GM23338 (cell line): ENCODE measurements at regions not wholly inside any gene's neighbourhood (a gene's known extent, or its start where the extent isn't known, plus 50 kb on each side); places are given as distances from the start of the nearest gene placed in this dataset.
"Not testable (repeated sequence)": the region's sequence is repeated elsewhere in the genome, so short reads cannot be mapped to it uniquely, and the experiment has no call there.

ENCODE experiments used
- ATAC-seq: fragments of 200-7000 bp; cut with Tn5 transposase; 3 replicates; pipeline ENCODE4 v1.9.1; 2020
- DNase-seq: peaks from one replicate; pipeline ENCODE4 v3.0.0-alpha.2; 2015; ENCODE audit warnings: low spot score
- H2AFZ ChIP-seq: fragments of 200-600 bp; sonication (generic); 2 replicates; pipeline ENCODE4 v1.8.0; 2016; ENCODE audit warnings: antibody characterized with exemption, mild to moderate bottlenecking, moderate library complexity
- H3F3A ChIP-seq: fragments of 200-600 bp; sonication (generic); replicated peaks from 2 replicates; pipeline ENCODE4 v1.8.0; 2017; ENCODE audit warnings: antibody characterized with exemption, mixed run types, low read depth
- H3K27ac ChIP-seq: fragments of 200-600 bp; sonication (generic); 2 replicates; pipeline ENCODE4 v1.6.1; 2016; ENCODE audit warnings: low read depth
- H3K27me3 ChIP-seq: fragments of 200-600 bp; sonication (generic); 2 replicates; pipeline ENCODE4 v1.8.0; 2016; ENCODE audit warnings: mild to moderate bottlenecking, mixed run types, moderate library complexity; ENCODE audit not compliant: insufficient read depth
- H3K36me3 ChIP-seq: fragments of 200-600 bp; sonication (generic); 2 replicates; pipeline ENCODE4 v1.8.0; 2016; ENCODE audit warnings: mild to moderate bottlenecking; ENCODE audit not compliant: insufficient read depth
- H3K4me1 ChIP-seq: fragments of 200-600 bp; sonication (generic); 2 replicates; pipeline ENCODE4 v1.8.0; 2016; ENCODE audit warnings: mild to moderate bottlenecking, moderate library complexity; ENCODE audit not compliant: insufficient read depth
- H3K4me2 ChIP-seq: fragments of 200-600 bp; sonication (generic); 2 replicates; pipeline ENCODE4 v1.7.1; 2017; ENCODE audit warnings: mixed run types
- H3K4me3 ChIP-seq: fragments of 200-600 bp; sonication (generic); 2 replicates; pipeline ENCODE4 v1.6.1; 2016; ENCODE audit warnings: mixed run types
- H3K79me2 ChIP-seq: fragments of 200-600 bp; sonication (generic); replicated peaks from 2 replicates; pipeline ENCODE4 v1.8.0; 2017; ENCODE audit warnings: mild to moderate bottlenecking; ENCODE audit not compliant: insufficient read depth
- H3K9me2 ChIP-seq: fragments of 200-600 bp; sonication (generic); 2 replicates; pipeline ENCODE4 v1.8.0; 2017; ENCODE audit not compliant: insufficient read depth
- H4K20me1 ChIP-seq: fragments of 200-600 bp; sonication (generic); replicated peaks from 2 replicates; pipeline ENCODE4 v1.8.0; 2017; ENCODE audit warnings: mild to moderate bottlenecking; ENCODE audit not compliant: insufficient read depth
- H3K27ac Mint-ChIP-seq: 2 replicates; pipeline ENCODE4 v1.8.0; 2020; ENCODE audit warnings: inconsistent platforms, mild to moderate bottlenecking, moderate library complexity, mixed read lengths
- H3K27me3 Mint-ChIP-seq: 3 replicates; pipeline ENCODE4 v1.8.0; 2022; ENCODE audit warnings: low read depth, mild to moderate bottlenecking, moderate library complexity, mixed read lengths, inconsistent platforms; ENCODE audit not compliant: insufficient read depth, poor library complexity
- H3K36me3 Mint-ChIP-seq: 3 replicates; pipeline ENCODE4 v1.8.0; 2021; ENCODE audit warnings: low read depth, mild to moderate bottlenecking, inconsistent platforms, moderate library complexity, mixed read lengths
- H3K4me1 Mint-ChIP-seq: 3 replicates; pipeline ENCODE4 v1.8.0; 2020; ENCODE audit warnings: mild to moderate bottlenecking, inconsistent platforms, mixed read lengths
- H3K4me3 Mint-ChIP-seq: 3 replicates; pipeline ENCODE4 v1.8.0; 2021; ENCODE audit warnings: moderate library complexity, mild to moderate bottlenecking, inconsistent platforms, mixed read lengths
- H3K9me3 Mint-ChIP-seq: 3 replicates; pipeline ENCODE4 v1.8.0; 2020; ENCODE audit warnings: moderate library complexity, mild to moderate bottlenecking, inconsistent platforms, mixed read lengths
- ETS1 ChIP-seq: IDR thresholded peaks from 2 replicates; pipeline ENCODE4 v1.6.1; 2016; ENCODE audit warnings: antibody characterized with exemption
- EZH2 ChIP-seq: fragments of 200-600 bp; sonication (generic); IDR thresholded peaks from one replicate; pipeline ENCODE4 v1.8.0; 2017; ENCODE audit warnings: antibody characterized with exemption, mild to moderate bottlenecking, low read depth; ENCODE audit not compliant: unreplicated experiment
- NANOG ChIP-seq: IDR thresholded peaks from 2 replicates; pipeline ENCODE4 v1.6.1; 2016; ENCODE audit warnings: antibody characterized with exemption, borderline replicate concordance
- POLR2AphosphoS5 ChIP-seq: IDR thresholded peaks from 2 replicates; pipeline ENCODE4 v1.6.1; 2016; ENCODE audit warnings: antibody characterized with exemption, low read depth
- STAT1 ChIP-seq: IDR thresholded peaks from one replicate; pipeline ENCODE4 v1.6.1; 2016; ENCODE audit warnings: antibody characterized with exemption; ENCODE audit not compliant: unreplicated experiment
- ZNF462 ChIP-seq: fragments of 250-450 bp; sonication (Bioruptor Pico); IDR thresholded peaks from 2 replicates; pipeline ENCODE4 v1.5.0; 2020; ENCODE audit warnings: mild to moderate bottlenecking, moderate library complexity

- ATAC-seq = no peak
- Histone ChIP-seq H3K4me1 (no peaks in the 10 kb centered on the region), H3K4me3 (no peak overlapping the region), H3K27me3 (no peaks in the 10 kb centered on the region), H3K79me2 (no peaks in the 10 kb centered on the region), H3K4me2 (no peak overlapping the region), H2AFZ (0 out of 2 replicates have a peak overlapping the region, but pooled peaks have one; percentile 72), H3F3A (no peaks in the 10 kb centered on the region), H3K27ac (no peak overlapping the region), H3K9me2 (no peaks in the 10 kb centered on the region), H3K36me3 (peaks cover 5% of the 10 kb centered on the region), H4K20me1 (no peaks in the 10 kb centered on the region)
- H3K9me3 Mint-ChIP-seq = peaks cover 21% of the 10 kb centered on the region
- H3K4me1 Mint-ChIP-seq = no peaks in the 10 kb centered on the region; the same call in 1 of the 3 replicates
- H3K27ac Mint-ChIP-seq = no peak overlapping the region
- DNase-seq = no peak
- no peak for TF ChIP-seq STAT1
- peaks cover 6% of the 10 kb centered on the region for H3K27me3 Mint-ChIP-seq
- H3K4me3 Mint-ChIP-seq = no peak overlapping the region
- H3K36me3 Mint-ChIP-seq = peaks cover 10% of the 10 kb centered on the region
These were observed 262.9 kb downstream of the AGTPBP1 start for GRCh38 chr9:85478847-85479246.

GRCh38 chr9:85474896-85475295 lies 266.9 kb downstream of the AGTPBP1 start:
- H3K27ac ChIP-seq, H3K27ac Mint-ChIP-seq, H3K4me1 Mint-ChIP-seq, H3K27me3 ChIP-seq, H3K36me3 ChIP-seq, H3K4me1 ChIP-seq, H3K27me3 Mint-ChIP-seq, ATAC-seq, H3K79me2 ChIP-seq, H3K4me3 Mint-ChIP-seq, H3K4me2 ChIP-seq, H2AFZ ChIP-seq, H3K9me2 ChIP-seq, H4K20me1 ChIP-seq, H3K4me3 ChIP-seq, DNase-seq, H3F3A ChIP-seq: not testable (repeated sequence)
- Mint-ChIP-seq H3K9me3 (peaks cover 21% of the 10 kb centered on the region), H3K36me3 (peaks cover 10% of the 10 kb centered on the region; the same call in 2 of the 3 replicates)

GRCh38 chr9:85471791-85472190 lies 270.0 kb downstream of the AGTPBP1 start:
- Mint-ChIP-seq H3K36me3 (peaks cover 10% of the 10 kb centered on the region; the same call in 2 of the 3 replicates), H3K4me3 (no peak overlapping the region), H3K27me3 (peaks cover 3% of the 10 kb centered on the region), H3K4me1 (peaks cover 7% of the 10 kb centered on the region), H3K9me3 (peaks cover 21% of the 10 kb centered on the region), H3K27ac (no peak overlapping the region)
- no peak for DNase-seq
- no peak overlapping the region for H2AFZ ChIP-seq
- no peaks in the 10 kb centered on the region for H3F3A ChIP-seq
- no peak for ATAC-seq
- TF ChIP-seq ETS1 (no peak), EZH2 (no peak), NANOG (no peak), POLR2AphosphoS5 (no peak), ZNF462 (CRISPR knock-in tag) (no peak)
- no peak overlapping the region for H3K4me2 ChIP-seq
- H3K36me3 ChIP-seq = peaks cover 5% of the 10 kb centered on the region
- no peak overlapping the region for H3K27ac ChIP-seq
- no peak overlapping the region for H3K4me3 ChIP-seq
- no peaks in the 10 kb centered on the region for H3K9me2 ChIP-seq
- no peaks in the 10 kb centered on the region for H3K79me2 ChIP-seq
- H3K4me1 ChIP-seq = peaks cover 12% of the 10 kb centered on the region
- H3K27me3 ChIP-seq = no peaks in the 10 kb centered on the region
- no peaks in the 10 kb centered on the region for H4K20me1 ChIP-seq
